CD4-positive, alpha-beta memory T cell (primary cell): ENCODE measurements at regions not wholly inside any gene's neighbourhood (a gene's known extent, or its start where the extent isn't known, plus 50 kb on each side); places are given as distances from the start of the nearest gene placed in this dataset.
"Not testable (repeated sequence)": the region's sequence is repeated elsewhere in the genome, so short reads cannot be mapped to it uniquely, and the experiment has no call there.

Experiments
- CTCF ChIA-PET: fragments of 350-600 bp; sonication (Branson Sonifier 250); formaldehyde crosslinking; loops from one replicate; lab custom pipeline; 2021; ENCODE audit warnings: inconsistent platforms; ENCODE audit not compliant: partially characterized antibody; lab: Charles Lee
- POLR2A ChIA-PET: fragments of 350-600 bp; sonication (Branson Sonifier 250); formaldehyde crosslinking; loops from one replicate; lab custom pipeline; 2021; ENCODE audit not compliant: partially characterized antibody; lab: Charles Lee
- DNase-seq, 5 donors: peaks; one replicate each; pipeline versions ENCODE4 v3.0.0 to v3.0.0-alpha.2; 2020 to 2022; ENCODE audit warnings: mixed read lengths in 1 of 5
- H3K27ac ChIP-seq: one replicate; pipeline ENCODE4 v1.7.0; 2013; ENCODE audit warnings: low read depth, low read length
- H3K27me3 ChIP-seq: 2 replicates; pipeline ENCODE4 v1.7.0; 2013; ENCODE audit warnings: mild to moderate bottlenecking, low read length, moderate library complexity; ENCODE audit not compliant: insufficient read depth
- H3K36me3 ChIP-seq: 2 replicates; pipeline ENCODE4 v1.7.0; 2013; ENCODE audit warnings: mild to moderate bottlenecking, low read length, moderate library complexity; ENCODE audit not compliant: insufficient read depth
- H3K4me1 ChIP-seq: 2 replicates; pipeline ENCODE4 v1.7.0; 2013; ENCODE audit warnings: mild to moderate bottlenecking, low read length, moderate library complexity; ENCODE audit not compliant: insufficient read depth
- H3K4me3 ChIP-seq, 2 donors: one replicate each; pipeline ENCODE4 v1.7.0; 2013; ENCODE audit warnings: low read length in 2 of 2, mild to moderate bottlenecking in 1 of 2
- H3K9me3 ChIP-seq, 2 donors: one replicate each; pipeline ENCODE4 v1.7.0; 2013; ENCODE audit warnings: low read length in 2 of 2, control low read depth in 1 of 2; ENCODE audit not compliant: control insufficient read depth in 1 of 2
- H3K27ac Mint-ChIP-seq, 7 donors: one replicate each; pipeline ENCODE4 v1.8.0; 2020 to 2021; ENCODE audit warnings: mixed read lengths in 7 of 7, mild to moderate bottlenecking in 6 of 7, inconsistent platforms in 3 of 7, moderate library complexity in 3 of 7
- H3K27me3 Mint-ChIP-seq, 2 donors: one replicate each; pipeline ENCODE4 v1.8.0; 2020 to 2021; ENCODE audit warnings: mixed read lengths in 2 of 2
- H3K36me3 Mint-ChIP-seq, 2 donors: one replicate each; pipeline ENCODE4 v1.8.0; 2020 to 2021; ENCODE audit warnings: mixed read lengths in 2 of 2, inconsistent platforms in 1 of 2, mild to moderate bottlenecking in 1 of 2
- H3K4me1 Mint-ChIP-seq, 4 donors: one replicate each; pipeline ENCODE4 v1.8.0; 2020 to 2021; ENCODE audit warnings: mixed read lengths in 4 of 4, mild to moderate bottlenecking in 1 of 4
- H3K4me3 Mint-ChIP-seq, 8 donors: one replicate each; pipeline ENCODE4 v1.8.0; 2020 to 2021; ENCODE audit warnings: mixed read lengths in 8 of 8, mild to moderate bottlenecking in 7 of 8, moderate library complexity in 6 of 8, inconsistent platforms in 3 of 8
- H3K9me3 Mint-ChIP-seq, 8 donors: one replicate each; pipeline ENCODE4 v1.8.0; 2020 to 2021; ENCODE audit warnings: mixed read lengths in 8 of 8, mild to moderate bottlenecking in 5 of 8, inconsistent platforms in 3 of 8, moderate library complexity in 1 of 8
- intact Hi-C: fragments of 100-400 bp; cut with micrococcal nuclease; formaldehyde crosslinking; loops from one replicate; pipeline ENCODE4 v1.15.1; 2023

- intact Hi-C loops = no loop called here
- ChIA-PET POLR2A (no interaction called here), CTCF (no interaction called here)
- H3K27ac Mint-ChIP-seq = no peak overlapping the region
- no peaks in the 10 kb centered on the region for H3K9me3 ChIP-seq
- no peaks in the 10 kb centered on the region for H3K27me3 ChIP-seq
- H3K27ac ChIP-seq = no peak overlapping the region
- H3K36me3 Mint-ChIP-seq = no peaks in the 10 kb centered on the region
- no peaks in the 10 kb centered on the region for H3K4me1 ChIP-seq
- peaks cover 0 to 1% (median 0%) of the 10 kb centered on the region in 8 donors for H3K9me3 Mint-ChIP-seq
- H3K36me3 ChIP-seq = no peaks in the 10 kb centered on the region
- H3K4me1 Mint-ChIP-seq = no peaks in the 10 kb centered on the region
- DNase-seq = no peak
- H3K4me3 ChIP-seq = no peak overlapping the region
- peaks cover 11 to 14% of the 10 kb centered on the region in 2 donors for H3K27me3 Mint-ChIP-seq
- no peak overlapping the region for H3K4me3 Mint-ChIP-seq
These were observed 134.0 kb downstream of the YIPF5 start for GRCh38 chr5:144036476-144036875.

GRCh38 chr5:144040615-144041305 is 129.7 kb downstream of the YIPF5 start:
- no peak for DNase-seq
- CTCF ChIA-PET = no interaction called here
- intact Hi-C loops = no loop called here
- peaks cover 0 to 3% (median 0%) of the 10 kb centered on the region in 8 donors for H3K9me3 Mint-ChIP-seq
- Histone ChIP-seq H3K4me1 (no peaks in the 10 kb centered on the region), H3K36me3 (no peaks in the 10 kb centered on the region), H3K9me3 (no peaks in the 10 kb centered on the region), H3K4me3 (no peak overlapping the region), H3K27me3 (no peaks in the 10 kb centered on the region), H3K27ac (no peak overlapping the region)
- H3K36me3 Mint-ChIP-seq = no peaks in the 10 kb centered on the region
- H3K27ac Mint-ChIP-seq = no peak overlapping the region
- H3K27me3 Mint-ChIP-seq = peaks cover 7 to 9% of the 10 kb centered on the region in 2 donors
- POLR2A ChIA-PET = no interaction called here
- no peak overlapping the region for H3K4me3 Mint-ChIP-seq
- H3K4me1 Mint-ChIP-seq = no peaks in the 10 kb centered on the region

GRCh38 chr5:144042156-144042555 is 128.3 kb downstream of the YIPF5 start:
- intact Hi-C loops = no loop called here
- H3K36me3 Mint-ChIP-seq = no peaks in the 10 kb centered on the region
- H3K27ac Mint-ChIP-seq = no peak overlapping the region
- Histone ChIP-seq H3K4me3 (no peak overlapping the region), H3K27ac (no peak overlapping the region), H3K36me3 (no peaks in the 10 kb centered on the region), H3K4me1 (no peaks in the 10 kb centered on the region), H3K9me3 (no peaks in the 10 kb centered on the region), H3K27me3 (no peaks in the 10 kb centered on the region)
- no peak overlapping the region for H3K4me3 Mint-ChIP-seq
- peaks cover 0 to 3% (median 0%) of the 10 kb centered on the region in 8 donors for H3K9me3 Mint-ChIP-seq
- H3K27me3 Mint-ChIP-seq = peaks cover 5 to 6% of the 10 kb centered on the region in 2 donors
- no peaks in the 10 kb centered on the region for H3K4me1 Mint-ChIP-seq
- DNase-seq = no peak
- CTCF ChIA-PET = no interaction called here
- POLR2A ChIA-PET = no interaction called here

- Histone ChIP-seq H3K36me3 (no peaks in the 10 kb centered on the region), H3K4me3 (no peak overlapping the region), H3K27ac (no peak overlapping the region), H3K9me3 (no peaks in the 10 kb centered on the region), H3K27me3 (no peaks in the 10 kb centered on the region), H3K4me1 (no peaks in the 10 kb centered on the region)
- Mint-ChIP-seq H3K27me3 (peaks cover 6 to 11% of the 10 kb centered on the region in 2 donors), H3K9me3 (peaks cover 0 to 5% (median 1%) of the 10 kb centered on the region in 8 donors), H3K27ac (no peak overlapping the region), H3K4me1 (no peaks in the 10 kb centered on the region), H3K36me3 (no peaks in the 10 kb centered on the region), H3K4me3 (no peak overlapping the region)
- CTCF ChIA-PET = no interaction called here
- intact Hi-C loops = no loop called here
- no peak for DNase-seq
- POLR2A ChIA-PET = no interaction called here
These were observed 122.1 kb downstream of the YIPF5 start for GRCh38 chr5:144048259-144048856.

GRCh38 chr5:144055391-144055790 is 115.1 kb downstream of the YIPF5 start:
- Mint-ChIP-seq H3K9me3 (peaks cover 0 to 26% (median 8%) of the 10 kb centered on the region in 8 donors), H3K27me3 (peaks cover 12 to 13% of the 10 kb centered on the region in 2 donors)
- H3K4me1 Mint-ChIP-seq, H3K27me3 ChIP-seq, H3K36me3 ChIP-seq, H3K4me1 ChIP-seq, H3K27ac ChIP-seq, H3K27ac Mint-ChIP-seq, H3K36me3 Mint-ChIP-seq, H3K4me3 Mint-ChIP-seq, intact Hi-C loops, POLR2A ChIA-PET, H3K9me3 ChIP-seq, H3K4me3 ChIP-seq, DNase-seq: not testable (repeated sequence)
- CTCF ChIA-PET = interaction anchor here (0.7 to 0.9 kb wide), 2 partner anchors 22 to 23 kb away, joined by 3 read pairs; no protein-coding TSS in a partner anchor

GRCh38 chr5:144060091-144060490 is 110.4 kb downstream of the YIPF5 start:
- H3K36me3 Mint-ChIP-seq, H3K4me1 ChIP-seq, H3K4me3 ChIP-seq, H3K27ac ChIP-seq, CTCF ChIA-PET, H3K4me3 Mint-ChIP-seq, H3K4me1 Mint-ChIP-seq, POLR2A ChIA-PET, intact Hi-C loops, H3K9me3 ChIP-seq, H3K27me3 Mint-ChIP-seq, H3K27me3 ChIP-seq, H3K36me3 ChIP-seq, H3K27ac Mint-ChIP-seq, DNase-seq: not testable (repeated sequence)
- peaks cover 4 to 31% (median 14%) of the 10 kb centered on the region in 8 donors for H3K9me3 Mint-ChIP-seq

- H3K36me3 Mint-ChIP-seq = peaks cover 3 to 4% of the 10 kb centered on the region in 2 donors
- H3K27ac ChIP-seq = no peak overlapping the region
- no peak overlapping the region for H3K4me3 Mint-ChIP-seq
- H3K4me1 ChIP-seq = no peaks in the 10 kb centered on the region
- peaks cover 4 to 31% (median 14%) of the 10 kb centered on the region in 8 donors for H3K9me3 Mint-ChIP-seq
- H3K27ac Mint-ChIP-seq = no peak overlapping the region
- POLR2A ChIA-PET = no interaction called here
- no peaks in the 10 kb centered on the region for H3K36me3 ChIP-seq
- H3K27me3 ChIP-seq = no peaks in the 10 kb centered on the region
- CTCF ChIA-PET = no interaction called here
- no peak for DNase-seq
- H3K4me1 Mint-ChIP-seq = no peaks in the 10 kb centered on the region
- H3K27me3 Mint-ChIP-seq = peaks cover 6% of the 10 kb centered on the region in 2 donors
- no peak overlapping the region for H3K4me3 ChIP-seq
- intact Hi-C loops = no loop called here
- H3K9me3 ChIP-seq = no peaks in the 10 kb centered on the region
These were observed 109.9 kb downstream of the YIPF5 start for GRCh38 chr5:144060598-144060997.
